Kidney epithelial cell (primary cell): ENCODE measurements at regions not wholly inside any gene's neighbourhood (a gene's known extent, or its start where the extent isn't known, plus 50 kb on each side); places are given as distances from the start of the nearest gene placed in this dataset.

ENCODE experiments used
- DNase-seq: peaks from one replicate; pipeline ENCODE4 v3.0.0-alpha.2; 2010; ENCODE audit warnings: low read depth
- H3K27me3 ChIP-seq: 2 replicates; pipeline ENCODE4 v1.6.0; 2011; ENCODE audit warnings: low read length; ENCODE audit not compliant: control insufficient read depth, insufficient read depth
- H3K36me3 ChIP-seq: 2 replicates; pipeline ENCODE4 v1.5.1; 2011; ENCODE audit warnings: low read length; ENCODE audit not compliant: control insufficient read depth, insufficient read depth
- H3K4me3 ChIP-seq: 2 replicates; pipeline ENCODE4 v1.5.1; 2011; ENCODE audit warnings: low read depth, mild to moderate bottlenecking, control low read depth, low read length
- TF ChIP-seq, protein P1 (sequence below): IDR thresholded peaks from 2 replicates; pipeline ENCODE4 v1.5.1; 2011; ENCODE audit warnings: mild to moderate bottlenecking, moderate library complexity, low read length, control low read depth, inconsistent platforms; ENCODE audit not compliant: insufficient read depth, poor library complexity, severe bottlenecking

DNA sequence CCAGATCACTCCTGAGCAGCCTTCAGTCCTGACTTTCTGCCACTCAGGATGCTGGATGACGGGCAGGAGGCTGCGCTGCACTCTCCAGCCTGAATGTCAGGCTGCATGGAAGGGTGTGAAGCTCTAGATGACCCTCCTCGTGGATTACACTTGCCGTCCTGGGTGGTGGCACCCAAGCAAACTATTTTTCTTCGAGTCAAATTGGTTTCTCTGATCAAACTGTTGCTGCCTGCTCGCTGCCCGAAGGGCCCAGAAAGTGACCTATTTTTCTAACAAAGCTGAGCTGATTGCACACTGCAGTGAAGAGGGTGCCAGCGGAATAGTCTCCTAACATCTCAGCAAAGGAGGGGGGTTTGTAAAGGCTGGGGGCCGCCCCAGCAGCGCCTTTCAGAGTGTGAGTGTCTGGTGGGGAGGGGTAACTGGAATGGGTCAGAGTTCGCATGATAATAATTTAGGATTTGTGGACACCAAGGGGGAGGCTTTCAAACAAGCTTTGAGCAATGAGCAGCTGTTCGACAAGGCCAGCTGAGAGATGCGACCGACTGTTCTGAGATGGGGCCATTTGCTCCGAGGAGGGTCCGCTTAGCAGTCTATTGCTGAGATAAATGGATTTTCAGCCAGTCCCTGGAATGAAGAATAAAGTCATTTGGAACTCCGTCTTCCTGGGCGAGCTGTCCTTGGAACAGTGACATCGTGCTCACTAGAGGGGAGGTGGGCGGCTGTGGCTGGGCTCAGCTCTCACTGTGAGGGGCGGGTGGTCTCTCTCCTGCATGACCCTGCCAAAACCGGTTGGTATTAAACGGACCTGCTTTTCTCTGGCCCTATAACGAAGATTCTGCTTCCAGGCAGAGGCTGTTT, 537.6 kb downstream of the BRD1 start:
- no peak for DNase-seq
- TF ChIP-seq, protein P1, sequence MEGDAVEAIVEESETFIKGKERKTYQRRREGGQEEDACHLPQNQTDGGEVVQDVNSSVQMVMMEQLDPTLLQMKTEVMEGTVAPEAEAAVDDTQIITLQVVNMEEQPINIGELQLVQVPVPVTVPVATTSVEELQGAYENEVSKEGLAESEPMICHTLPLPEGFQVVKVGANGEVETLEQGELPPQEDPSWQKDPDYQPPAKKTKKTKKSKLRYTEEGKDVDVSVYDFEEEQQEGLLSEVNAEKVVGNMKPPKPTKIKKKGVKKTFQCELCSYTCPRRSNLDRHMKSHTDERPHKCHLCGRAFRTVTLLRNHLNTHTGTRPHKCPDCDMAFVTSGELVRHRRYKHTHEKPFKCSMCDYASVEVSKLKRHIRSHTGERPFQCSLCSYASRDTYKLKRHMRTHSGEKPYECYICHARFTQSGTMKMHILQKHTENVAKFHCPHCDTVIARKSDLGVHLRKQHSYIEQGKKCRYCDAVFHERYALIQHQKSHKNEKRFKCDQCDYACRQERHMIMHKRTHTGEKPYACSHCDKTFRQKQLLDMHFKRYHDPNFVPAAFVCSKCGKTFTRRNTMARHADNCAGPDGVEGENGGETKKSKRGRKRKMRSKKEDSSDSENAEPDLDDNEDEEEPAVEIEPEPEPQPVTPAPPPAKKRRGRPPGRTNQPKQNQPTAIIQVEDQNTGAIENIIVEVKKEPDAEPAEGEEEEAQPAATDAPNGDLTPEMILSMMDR = no peak
- Histone ChIP-seq H3K4me3 (no peak overlapping the region), H3K36me3 (no peaks in the 10 kb centered on the region), H3K27me3 (no peaks in the 10 kb centered on the region)

DNA sequence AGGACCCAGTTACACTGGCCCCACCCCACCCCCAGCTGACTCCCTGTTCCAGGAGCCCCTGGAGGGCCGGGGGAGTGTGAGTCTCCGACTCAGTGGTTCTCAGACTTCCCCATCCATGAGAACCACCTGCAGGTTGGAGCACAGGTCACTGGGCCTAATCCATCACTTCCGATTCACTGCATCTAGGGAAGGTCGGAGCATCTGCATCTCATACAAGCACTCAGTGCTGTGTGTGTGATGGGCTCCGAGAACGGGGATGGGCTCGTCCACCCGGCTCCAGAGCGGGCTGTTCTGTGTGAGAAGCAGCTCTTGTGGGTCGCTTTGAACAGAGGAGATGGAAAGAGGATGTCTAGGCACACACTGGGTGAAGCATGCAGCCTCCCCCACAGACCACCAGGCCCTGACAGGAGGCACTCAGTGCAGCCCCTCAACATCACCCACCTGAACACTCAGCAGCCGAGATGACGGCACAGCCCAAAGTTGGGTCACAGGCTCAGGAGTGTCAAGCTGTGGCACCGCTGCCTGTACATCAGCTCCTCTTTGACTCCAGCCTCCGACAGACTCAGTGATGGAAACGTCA, 541.4 kb downstream of the BRD1 start:
- Histone ChIP-seq H3K4me3 (no peak overlapping the region), H3K36me3 (no peaks in the 10 kb centered on the region), H3K27me3 (no peaks in the 10 kb centered on the region)
- DNase-seq = no peak
- TF ChIP-seq, protein P1 = no peak

DNA sequence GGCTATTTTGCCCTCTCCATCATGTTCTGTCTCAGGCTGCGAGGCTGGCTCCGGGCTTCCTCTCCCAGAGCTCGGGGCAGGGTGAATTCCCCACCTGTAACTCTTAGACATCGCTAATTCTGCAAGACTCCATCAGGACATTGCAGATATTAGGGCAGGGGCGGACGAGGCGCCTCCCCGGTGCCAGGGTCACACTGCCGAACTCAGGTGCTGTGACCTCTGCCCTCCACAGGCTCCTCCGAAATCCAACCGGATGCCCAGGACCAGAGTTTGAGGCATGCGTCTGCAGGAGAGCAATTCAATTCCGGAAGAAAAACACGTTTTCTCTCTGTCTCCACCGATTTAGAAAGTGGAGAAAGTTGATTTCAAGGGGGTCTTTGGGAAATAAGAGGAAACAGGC, 542.7 kb downstream of the BRD1 start:
- TF ChIP-seq, protein P1 = no peak
- Histone ChIP-seq H3K27me3 (no peaks in the 10 kb centered on the region), H3K36me3 (no peaks in the 10 kb centered on the region), H3K4me3 (no peak overlapping the region)
- no peak for DNase-seq

DNA sequence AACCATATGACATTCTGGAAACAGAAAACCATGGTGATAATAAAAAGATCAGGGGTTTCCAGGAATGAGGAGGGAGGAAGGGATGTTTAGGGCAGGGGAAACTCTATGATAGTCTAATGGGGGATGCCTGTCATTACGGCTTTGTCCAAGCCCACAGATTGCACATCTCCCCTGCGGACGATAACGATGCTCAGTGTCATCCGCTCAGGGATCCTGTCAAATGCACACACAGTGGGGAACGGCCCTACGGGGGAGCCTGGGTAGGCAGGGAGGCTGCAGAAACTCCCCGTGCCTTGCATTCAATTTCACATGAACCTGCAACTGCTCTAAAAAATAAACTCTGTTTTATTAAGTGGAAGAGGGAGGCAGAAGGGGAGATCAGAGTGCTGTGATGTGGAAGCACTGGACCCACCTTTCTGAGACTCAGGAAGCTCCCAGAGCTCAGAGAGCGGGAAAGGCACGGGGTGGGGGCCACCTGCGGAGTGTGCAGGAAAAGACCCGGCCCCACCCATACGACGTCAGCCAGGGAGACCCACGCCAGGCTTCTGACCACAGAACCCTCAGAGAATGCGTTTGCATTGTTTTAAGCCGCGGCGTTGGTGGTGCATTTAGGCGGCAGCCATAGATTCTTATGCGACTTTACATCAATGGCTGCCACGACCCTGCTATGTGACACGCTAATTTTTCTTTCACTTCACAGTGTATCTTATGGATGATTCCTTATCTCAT, 543.5 kb downstream of the BRD1 start:
- Histone ChIP-seq H3K36me3 (no peaks in the 10 kb centered on the region), H3K4me3 (no peak overlapping the region), H3K27me3 (no peaks in the 10 kb centered on the region)
- DNase-seq = no peak
- TF ChIP-seq, protein P1 = no peak

DNA sequence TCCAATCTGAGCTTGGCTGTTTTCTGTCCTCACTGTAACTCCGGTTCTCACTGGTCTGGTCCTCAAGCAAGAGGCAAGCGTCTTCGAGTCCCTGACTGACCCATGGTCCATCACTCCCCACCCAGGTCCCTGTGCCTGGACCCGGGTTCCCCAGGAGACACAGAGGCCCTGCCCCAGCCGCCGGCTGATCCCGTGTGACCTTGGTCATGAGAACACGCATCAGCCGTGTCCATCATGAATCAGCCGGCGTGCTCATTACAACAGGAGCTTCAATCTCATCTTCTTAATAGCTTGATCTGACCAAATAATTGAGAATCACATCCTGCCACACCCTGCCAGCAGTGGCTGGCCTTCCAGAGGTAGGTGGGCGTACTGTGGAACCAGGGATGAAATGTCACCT, 545.1 kb downstream of the BRD1 start:
- no peaks in the 10 kb centered on the region for H3K36me3 ChIP-seq
- no peak for DNase-seq
- no peak overlapping the region for H3K4me3 ChIP-seq
- no peaks in the 10 kb centered on the region for H3K27me3 ChIP-seq
- TF ChIP-seq, protein P1 = no peak
